ENCODE measurements at regions not wholly inside any gene's neighbourhood (a gene's known extent, or its start where the extent isn't known, plus 50 kb on each side); places are given as distances from the start of the nearest gene placed in this dataset.

DNA sequence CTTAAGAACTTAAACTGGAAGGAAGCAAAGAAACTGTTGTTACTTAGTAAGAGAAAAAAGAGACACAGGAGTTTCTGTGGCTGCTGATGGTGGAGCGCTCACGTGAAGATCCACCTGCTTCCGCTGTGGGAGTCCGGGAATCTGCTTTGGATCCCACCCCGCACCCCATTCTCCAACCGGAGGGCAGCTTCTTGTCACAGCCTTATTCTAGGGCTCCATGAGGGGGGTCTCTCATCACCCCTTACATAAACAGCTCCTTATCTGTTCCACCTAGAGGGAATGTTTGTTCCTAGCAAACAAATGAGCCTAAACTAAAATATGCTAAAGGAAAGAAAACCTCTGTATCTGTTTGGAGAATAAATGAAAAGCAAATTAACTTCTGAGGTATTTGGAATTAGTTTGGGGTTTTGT, 280.5 kb downstream of the QKI start:
- H3K9me3 ChIP-seq (replicated peaks; ENCODE audit: control insufficient read depth, insufficient read depth, low read depth, low read length): no peaks in the 10 kb centered on the region
- H3K4me3 ChIP-seq: no peak overlapping the region
- H3K4me1 ChIP-seq (replicated peaks in 1 of 2; ENCODE audit: control insufficient read depth in 2 of 2, insufficient read depth in 2 of 2, low read length in 2 of 2): no peaks in the 10 kb centered on the region
- CTCF ChIA-PET (ENCODE audit: low intra/inter-chr PET ratio): no interaction called here
- H3K4me2 ChIP-seq (ENCODE audit: insufficient read depth, low read length): no peak overlapping the region
- FAIRE-seq: no peak
- no peak for DNase-seq (ENCODE audit: extremely low read depth in 1 of 4, low spot score in 3 of 4)
- BruUV-seq (replicated peaks): no TSS peak
- intact Hi-C loops (cut with micrococcal nuclease) (no loop called here), in situ Hi-C loops (cut with MboI) (no loop called here)
- peaks cover 38 to 65% of the 10 kb centered on the region in 2 experiments for H3K27me3 ChIP-seq (ENCODE audit: control insufficient read depth in 2 of 2, insufficient read depth in 2 of 2, low read length in 2 of 2)
- no peaks in the 10 kb centered on the region for H3K36me3 ChIP-seq (ENCODE audit: control insufficient read depth, insufficient read depth, low read length)
- no peaks in the 10 kb centered on the region for H3K9me1 ChIP-seq (ENCODE audit: control insufficient read depth, insufficient read depth, low read length)
- TF ChIP-seq PHTF2 (CRISPR knock-in tag; IDR thresholded peaks at IDR 0.05): no peak
- TF ChIP-seq FOXM1 (IDR thresholded peaks at IDR 0.05; ENCODE audit: low read depth): no peak
- no peak for TF ChIP-seq FOXM1 (CRISPR knock-in tag; IDR thresholded peaks at IDR 0.05; ENCODE audit: low read depth)
- TF ChIP-seq, protein P1, sequence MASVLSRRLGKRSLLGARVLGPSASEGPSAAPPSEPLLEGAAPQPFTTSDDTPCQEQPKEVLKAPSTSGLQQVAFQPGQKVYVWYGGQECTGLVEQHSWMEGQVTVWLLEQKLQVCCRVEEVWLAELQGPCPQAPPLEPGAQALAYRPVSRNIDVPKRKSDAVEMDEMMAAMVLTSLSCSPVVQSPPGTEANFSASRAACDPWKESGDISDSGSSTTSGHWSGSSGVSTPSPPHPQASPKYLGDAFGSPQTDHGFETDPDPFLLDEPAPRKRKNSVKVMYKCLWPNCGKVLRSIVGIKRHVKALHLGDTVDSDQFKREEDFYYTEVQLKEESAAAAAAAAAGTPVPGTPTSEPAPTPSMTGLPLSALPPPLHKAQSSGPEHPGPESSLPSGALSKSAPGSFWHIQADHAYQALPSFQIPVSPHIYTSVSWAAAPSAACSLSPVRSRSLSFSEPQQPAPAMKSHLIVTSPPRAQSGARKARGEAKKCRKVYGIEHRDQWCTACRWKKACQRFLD (CRISPR knock-in tag; IDR thresholded peaks at IDR 0.05): no peak
- no peak for TF ChIP-seq PTBP1 (IDR thresholded peaks at IDR 0.05; ENCODE audit: low read depth, low read length)
- TF ChIP-seq, protein P2, sequence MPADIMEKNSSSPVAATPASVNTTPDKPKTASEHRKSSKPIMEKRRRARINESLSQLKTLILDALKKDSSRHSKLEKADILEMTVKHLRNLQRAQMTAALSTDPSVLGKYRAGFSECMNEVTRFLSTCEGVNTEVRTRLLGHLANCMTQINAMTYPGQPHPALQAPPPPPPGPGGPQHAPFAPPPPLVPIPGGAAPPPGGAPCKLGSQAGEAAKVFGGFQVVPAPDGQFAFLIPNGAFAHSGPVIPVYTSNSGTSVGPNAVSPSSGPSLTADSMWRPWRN (IDR thresholded peaks at IDR 0.05; ENCODE audit: low read depth): no peak
- TF ChIP-seq, protein P3, sequence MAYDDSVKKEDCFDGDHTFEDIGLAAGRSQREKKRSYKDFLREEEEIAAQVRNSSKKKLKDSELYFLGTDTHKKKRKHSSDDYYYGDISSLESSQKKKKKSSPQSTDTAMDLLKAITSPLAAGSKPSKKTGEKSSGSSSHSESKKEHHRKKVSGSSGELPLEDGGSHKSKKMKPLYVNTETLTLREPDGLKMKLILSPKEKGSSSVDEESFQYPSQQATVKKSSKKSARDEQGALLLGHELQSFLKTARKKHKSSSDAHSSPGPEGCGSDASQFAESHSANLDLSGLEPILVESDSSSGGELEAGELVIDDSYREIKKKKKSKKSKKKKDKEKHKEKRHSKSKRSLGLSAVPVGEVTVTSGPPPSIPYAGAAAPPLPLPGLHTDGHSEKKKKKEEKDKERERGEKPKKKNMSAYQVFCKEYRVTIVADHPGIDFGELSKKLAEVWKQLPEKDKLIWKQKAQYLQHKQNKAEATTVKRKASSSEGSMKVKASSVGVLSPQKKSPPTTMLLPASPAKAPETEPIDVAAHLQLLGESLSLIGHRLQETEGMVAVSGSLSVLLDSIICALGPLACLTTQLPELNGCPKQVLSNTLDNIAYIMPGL (CRISPR knock-in tag; IDR thresholded peaks at IDR 0.05): no peak
- TF ChIP-seq, protein P4, sequence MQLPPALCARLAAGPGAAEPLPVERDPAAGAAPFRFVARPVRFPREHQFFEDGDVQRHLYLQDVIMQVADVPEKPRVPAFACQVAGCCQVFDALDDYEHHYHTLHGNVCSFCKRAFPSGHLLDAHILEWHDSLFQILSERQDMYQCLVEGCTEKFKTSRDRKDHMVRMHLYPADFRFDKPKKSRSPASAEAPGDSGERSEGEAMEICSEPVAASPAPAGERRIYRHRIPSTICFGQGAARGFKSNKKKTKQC (CRISPR knock-in tag; IDR thresholded peaks at IDR 0.05): no peak
- TF ChIP-seq EP300 (IDR thresholded peaks at IDR 0.05; ENCODE audit: low read length): no peak
- no peak for TF ChIP-seq MCM2 (IDR thresholded peaks at IDR 0.05; ENCODE audit: low read depth)
- POLR2A ChIA-PET: interaction anchor here (0.5 to 1.1 kb wide), 2 partner anchors 8 to 10 kb away, joined by 3 read pairs; no protein-coding TSS in a partner anchor
- no peaks in the 10 kb centered on the region for H3K79me2 ChIP-seq (ENCODE audit: control insufficient read depth, insufficient read depth, low read length)
- no peak for ATAC-seq
- H2AFZ ChIP-seq (ENCODE audit: low read depth, low read length): no peak overlapping the region
- WGBS (ENCODE audit: insufficient coverage, low coverage, missing lambda C conversion rate): 7% methylated on average over 6 of the region's 6 CpGs
- no peaks in the 10 kb centered on the region for H4K20me1 ChIP-seq (replicated peaks; ENCODE audit: control insufficient read depth, insufficient read depth, low read length)
- no peak overlapping the region for H3K9ac ChIP-seq (ENCODE audit: insufficient read depth in 1 of 2, low read depth in 2 of 2, low read length in 2 of 2)
- H3K27ac ChIP-seq (ENCODE audit: extremely low read depth, low read depth, low read length): no peak overlapping the region

All from K562 (cell line).